ENCODE measurements at regions not wholly inside any gene's neighbourhood (a gene's known extent, or its start where the extent isn't known, plus 50 kb on each side); places are given as distances from the start of the nearest gene placed in this dataset.

DNA sequence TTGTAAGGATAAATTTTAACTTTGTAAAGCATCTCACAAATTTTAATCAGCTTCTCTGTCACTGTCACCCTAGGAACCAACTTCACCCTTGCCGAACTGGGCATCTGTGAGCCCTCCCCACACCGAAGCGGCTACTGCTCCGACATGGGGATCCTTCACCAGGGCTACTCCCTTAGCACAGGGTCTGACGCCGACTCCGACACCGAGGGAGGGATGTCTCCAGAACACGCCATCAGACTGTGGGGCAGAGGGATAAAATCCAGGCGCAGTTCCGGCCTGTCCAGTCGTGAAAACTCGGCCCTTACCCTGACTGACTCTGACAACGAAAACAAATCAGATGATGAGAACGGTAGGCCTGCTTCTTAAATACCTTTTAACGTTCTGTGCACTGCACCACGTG is 916.3 kb upstream of the WWC1 start:
- no peak for TF ChIP-seq TCF4 (CRISPR knock-in tag; IDR thresholded peaks at IDR 0.05; ENCODE audit: borderline replicate concordance)
- no peak for TF ChIP-seq PPARA (CRISPR knock-in tag; IDR thresholded peaks at IDR 0.05; ENCODE audit: borderline replicate concordance)

Data from SK-N-SH treated with all-trans-retinoic acid at 6 μM for 48 hours (cell line).